Right lobe of liver (tissue), 4 donors: ENCODE measurements at regions not wholly inside any gene's neighbourhood (a gene's known extent, or its start where the extent isn't known, plus 50 kb on each side); places are given as distances from the start of the nearest gene placed in this dataset.

Source experiments
- POLR2A ChIP-seq: fragments of 450-650 bp; IDR thresholded peaks from one replicate; pipeline ENCODE4 v1.6.1; 2017; ENCODE audit warnings: antibody characterized with exemption, mild to moderate bottlenecking
- TF ChIP-seq, protein P1 (sequence below), 4 donors: fragments of 200-600 bp in 3 of 4; fragments of 450-650 bp in 1 of 4; IDR thresholded peaks; one replicate each; pipeline versions ENCODE4 v1.5.1 to v1.8.0; 2016 to 2022; ENCODE audit warnings: antibody characterized with exemption in 4 of 4, mild to moderate bottlenecking in 2 of 4
- donor health status: DM: no; HTN: no; CAD: no.
- donor health status: DM: no; HTN: no; CAD: no.
- donor health status: DM: no; HTN: yes; CAD: no.

- TF ChIP-seq, protein P1, sequence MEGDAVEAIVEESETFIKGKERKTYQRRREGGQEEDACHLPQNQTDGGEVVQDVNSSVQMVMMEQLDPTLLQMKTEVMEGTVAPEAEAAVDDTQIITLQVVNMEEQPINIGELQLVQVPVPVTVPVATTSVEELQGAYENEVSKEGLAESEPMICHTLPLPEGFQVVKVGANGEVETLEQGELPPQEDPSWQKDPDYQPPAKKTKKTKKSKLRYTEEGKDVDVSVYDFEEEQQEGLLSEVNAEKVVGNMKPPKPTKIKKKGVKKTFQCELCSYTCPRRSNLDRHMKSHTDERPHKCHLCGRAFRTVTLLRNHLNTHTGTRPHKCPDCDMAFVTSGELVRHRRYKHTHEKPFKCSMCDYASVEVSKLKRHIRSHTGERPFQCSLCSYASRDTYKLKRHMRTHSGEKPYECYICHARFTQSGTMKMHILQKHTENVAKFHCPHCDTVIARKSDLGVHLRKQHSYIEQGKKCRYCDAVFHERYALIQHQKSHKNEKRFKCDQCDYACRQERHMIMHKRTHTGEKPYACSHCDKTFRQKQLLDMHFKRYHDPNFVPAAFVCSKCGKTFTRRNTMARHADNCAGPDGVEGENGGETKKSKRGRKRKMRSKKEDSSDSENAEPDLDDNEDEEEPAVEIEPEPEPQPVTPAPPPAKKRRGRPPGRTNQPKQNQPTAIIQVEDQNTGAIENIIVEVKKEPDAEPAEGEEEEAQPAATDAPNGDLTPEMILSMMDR (IDR thresholded peaks at IDR 0.05), result no peak
- no peak for TF ChIP-seq POLR2A
Observed at GRCh38 chr5:2981035-2981434, 229.6 kb upstream of the IRX2 start.
